ENCODE measurements at regions not wholly inside any gene's neighbourhood (a gene's known extent, or its start where the extent isn't known, plus 50 kb on each side); places are given as distances from the start of the nearest gene placed in this dataset.

DNA sequence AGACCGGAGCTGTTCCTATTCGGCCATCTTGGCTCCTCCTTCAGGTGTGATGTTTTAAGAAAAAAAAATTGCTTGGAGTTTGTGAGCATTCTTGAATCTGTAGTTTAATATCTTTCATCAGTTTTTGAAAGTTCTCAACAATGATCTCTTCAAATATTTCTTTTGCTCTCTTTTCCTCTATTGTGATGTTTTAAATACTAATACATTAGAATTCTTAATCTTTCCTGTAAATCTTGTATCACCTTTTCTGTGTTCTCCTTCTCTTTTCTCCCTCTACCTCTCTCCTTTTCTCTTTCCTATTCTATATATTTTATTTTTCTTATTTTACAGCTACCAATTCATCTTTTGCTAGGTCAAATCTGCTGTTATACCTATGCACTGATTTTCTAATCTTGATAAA is 212.3 kb downstream of the RPS12 start:
- Histone ChIP-seq H3K9ac (ENCODE audit: insufficient read length, low read depth) (no peak overlapping the region), H3K4me1 (ENCODE audit: insufficient read depth, insufficient read length) (no peaks in the 10 kb centered on the region), H3K36me3 (ENCODE audit: insufficient read depth, insufficient read length, low read length) (no peaks in the 10 kb centered on the region), H3K27me3 (ENCODE audit: insufficient read depth, insufficient read length) (no peaks in the 10 kb centered on the region), H3K9me3 (ENCODE audit: insufficient read depth, low read length) (0 out of 2 replicates have a peak, but pooled peaks cover 7% of the 10 kb centered on the region), H3K4me3 (ENCODE audit: insufficient read length, low read depth) (no peak overlapping the region)
- DNase-seq (ENCODE audit: low read depth, low spot score): no peak
- TF ChIP-seq YY1 (IDR thresholded peaks at IDR 0.05; ENCODE audit: insufficient read depth, insufficient read length): no peak
- TF ChIP-seq SUZ12 (IDR thresholded peaks at IDR 0.05; ENCODE audit: extremely low read depth, insufficient read depth, insufficient read length): no peak
- no peak for TF ChIP-seq ZNF274 (IDR thresholded peaks at IDR 0.05; ENCODE audit: low read depth, low read length)

DNA sequence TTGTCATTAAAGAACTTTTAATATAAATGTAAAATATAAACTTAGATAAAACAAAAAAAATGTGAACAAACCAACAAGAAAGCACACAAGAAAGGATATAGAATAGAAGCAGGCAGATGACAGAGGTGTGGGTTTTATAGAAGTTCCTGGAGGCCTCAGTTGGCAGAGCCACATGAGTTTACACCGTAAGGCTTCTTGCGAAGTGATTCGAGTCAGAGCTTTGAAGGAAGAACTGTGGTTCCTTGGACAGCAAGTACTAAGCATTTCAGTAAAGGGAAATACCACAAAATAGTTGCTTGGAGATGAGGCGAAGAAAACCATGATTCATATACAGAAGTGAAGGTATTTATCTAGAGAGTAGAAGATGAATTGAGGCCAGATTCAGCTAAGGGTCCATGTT is 207.9 kb upstream of the EYA4 start:
- Histone ChIP-seq H3K4me3 (ENCODE audit: insufficient read length, low read depth) (no peak overlapping the region), H3K9ac (ENCODE audit: insufficient read length, low read depth) (no peak overlapping the region), H3K4me1 (ENCODE audit: insufficient read depth, insufficient read length) (no peaks in the 10 kb centered on the region), H3K36me3 (ENCODE audit: insufficient read depth, insufficient read length, low read length) (no peaks in the 10 kb centered on the region), H3K27me3 (ENCODE audit: insufficient read depth, insufficient read length) (no peaks in the 10 kb centered on the region), H3K9me3 (ENCODE audit: insufficient read depth, low read length) (no peaks in the 10 kb centered on the region)
- TF ChIP-seq SUZ12 (IDR thresholded peaks at IDR 0.05; ENCODE audit: extremely low read depth, insufficient read depth, insufficient read length) (no peak), ZNF274 (IDR thresholded peaks at IDR 0.05; ENCODE audit: low read depth, low read length) (no peak)
- no peak for DNase-seq (ENCODE audit: low read depth, low spot score)

DNA sequence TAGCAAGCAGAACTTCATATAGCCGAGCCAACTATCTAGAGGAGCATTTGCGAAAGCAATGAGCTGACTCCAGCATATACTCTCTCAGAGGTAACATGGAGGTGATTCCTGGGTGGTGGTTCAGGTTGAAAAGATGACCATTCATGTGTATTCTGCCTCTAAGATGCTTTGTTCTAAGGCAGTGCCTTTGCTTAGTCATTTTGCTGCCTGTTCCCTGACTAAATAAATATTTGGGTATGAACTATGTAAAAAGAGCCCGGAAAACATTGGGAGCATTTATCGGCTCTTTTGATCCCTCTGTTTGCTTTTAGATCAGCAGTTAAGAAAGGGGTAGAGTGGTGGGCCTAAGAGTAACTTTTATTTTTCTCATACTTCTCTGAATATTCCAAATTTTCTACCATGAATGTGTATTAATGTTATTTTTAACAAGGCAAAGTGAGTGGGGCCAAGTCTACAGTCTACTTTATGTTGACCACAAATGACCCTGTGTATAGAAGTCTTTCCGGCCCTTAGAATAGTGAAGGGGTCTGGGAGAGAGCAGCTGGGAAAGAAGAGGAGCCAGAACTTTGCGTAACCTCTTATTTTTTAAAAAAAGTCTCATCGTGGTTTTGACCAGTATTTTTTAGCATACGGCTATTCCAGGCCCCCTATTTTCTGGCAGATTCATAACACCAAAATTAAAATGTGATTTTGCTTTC is 206.5 kb upstream of the EYA4 start:
- no peak for TF ChIP-seq SUZ12 (IDR thresholded peaks at IDR 0.05; ENCODE audit: extremely low read depth, insufficient read depth, insufficient read length)
- TF ChIP-seq YY1 (IDR thresholded peaks at IDR 0.05; ENCODE audit: insufficient read depth, insufficient read length): no peak
- no peak for TF ChIP-seq ZNF274 (IDR thresholded peaks at IDR 0.05; ENCODE audit: low read depth, low read length)
- Histone ChIP-seq H3K9me3 (ENCODE audit: insufficient read depth, low read length) (no peaks in the 10 kb centered on the region), H3K36me3 (ENCODE audit: insufficient read depth, insufficient read length, low read length) (no peaks in the 10 kb centered on the region), H3K9ac (ENCODE audit: insufficient read length, low read depth) (no peak overlapping the region), H3K4me1 (ENCODE audit: insufficient read depth, insufficient read length) (no peaks in the 10 kb centered on the region), H3K4me3 (ENCODE audit: insufficient read length, low read depth) (no peak overlapping the region), H3K27me3 (ENCODE audit: insufficient read depth, insufficient read length) (no peaks in the 10 kb centered on the region)
- no peak for DNase-seq (ENCODE audit: low read depth, low spot score)

DNA sequence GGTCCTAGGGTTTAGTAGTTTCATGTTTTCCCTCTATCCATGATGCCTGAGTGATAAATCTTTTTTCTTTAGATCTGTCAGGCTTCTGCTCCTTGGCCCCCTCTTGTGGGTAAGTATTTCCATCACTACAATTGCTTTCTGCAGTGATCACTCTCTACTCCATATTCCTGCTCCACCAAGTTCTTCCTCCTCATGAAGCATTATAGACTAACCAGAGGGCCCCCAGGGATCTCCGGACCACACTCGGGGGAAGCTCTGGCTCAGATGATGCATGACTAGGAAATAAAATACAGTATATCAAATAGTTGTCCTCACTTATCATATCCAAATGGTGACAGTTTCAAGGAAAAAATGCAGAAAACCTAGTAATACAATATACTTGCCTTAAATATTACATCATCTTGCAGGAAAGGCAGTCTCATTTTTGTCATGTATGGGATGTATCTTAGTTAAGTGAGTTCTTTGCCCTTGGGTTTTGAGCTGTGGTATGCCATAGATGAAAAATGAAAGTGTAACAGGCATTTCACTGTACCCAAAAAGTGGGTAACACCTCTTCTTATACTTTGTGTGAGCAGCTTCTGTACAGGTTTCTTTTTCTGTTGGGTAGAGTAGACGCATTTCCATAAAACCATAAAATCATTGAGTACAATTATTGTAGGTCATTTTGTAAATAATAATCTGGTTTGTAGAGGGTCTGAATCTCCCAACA is 200.9 kb upstream of the EYA4 start:
- Histone ChIP-seq H3K9ac (ENCODE audit: insufficient read length, low read depth) (no peak overlapping the region), H3K9me3 (ENCODE audit: insufficient read depth, low read length) (no peaks in the 10 kb centered on the region), H3K4me1 (ENCODE audit: insufficient read depth, insufficient read length) (no peaks in the 10 kb centered on the region), H3K27me3 (ENCODE audit: insufficient read depth, insufficient read length) (no peaks in the 10 kb centered on the region), H3K36me3 (ENCODE audit: insufficient read depth, insufficient read length, low read length) (no peaks in the 10 kb centered on the region), H3K4me3 (ENCODE audit: insufficient read length, low read depth) (no peak overlapping the region)
- DNase-seq (ENCODE audit: low read depth, low spot score): peak; percentile 8
- TF ChIP-seq SUZ12 (IDR thresholded peaks at IDR 0.05; ENCODE audit: extremely low read depth, insufficient read depth, insufficient read length) (no peak), YY1 (IDR thresholded peaks at IDR 0.05; ENCODE audit: insufficient read depth, insufficient read length) (no peak), ZNF274 (IDR thresholded peaks at IDR 0.05; ENCODE audit: low read depth, low read length) (no peak)

DNA sequence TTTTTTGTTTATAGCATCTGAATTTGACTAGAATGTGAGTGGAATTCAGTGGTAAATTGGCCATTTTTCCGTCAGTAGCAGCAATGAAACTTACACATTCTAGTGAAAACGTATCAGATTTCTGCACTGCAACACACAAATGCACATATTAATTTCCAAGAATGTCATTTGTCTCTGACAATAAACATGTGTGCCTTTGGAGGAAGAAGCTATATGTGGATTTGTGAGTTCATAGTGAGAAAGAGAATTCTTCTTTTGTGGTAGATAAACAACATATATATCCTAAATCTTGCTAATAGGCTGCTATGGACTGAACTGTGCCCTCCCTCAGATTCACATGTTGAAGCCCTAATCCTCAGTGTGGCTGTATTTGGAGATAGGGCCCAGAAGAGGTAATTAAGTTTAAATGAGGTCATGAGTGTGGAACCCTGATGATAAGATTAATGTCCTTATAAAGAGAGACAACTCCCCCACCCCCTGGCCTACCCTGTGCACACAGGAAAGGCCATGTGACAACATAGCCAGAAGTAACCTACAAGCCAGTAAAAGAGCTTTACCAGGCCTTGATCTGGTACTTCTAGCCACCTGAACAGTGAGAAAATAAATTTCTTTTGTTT is 200.2 kb upstream of the EYA4 start:
- DNase-seq (ENCODE audit: low read depth, low spot score): no peak
- H3K4me1 ChIP-seq (ENCODE audit: insufficient read depth, insufficient read length): no peaks in the 10 kb centered on the region
- H3K4me3 ChIP-seq (ENCODE audit: insufficient read length, low read depth): no peak overlapping the region
- no peak for TF ChIP-seq YY1 (IDR thresholded peaks at IDR 0.05; ENCODE audit: insufficient read depth, insufficient read length)
- no peak for TF ChIP-seq ZNF274 (IDR thresholded peaks at IDR 0.05; ENCODE audit: low read depth, low read length)
- TF ChIP-seq SUZ12 (IDR thresholded peaks at IDR 0.05; ENCODE audit: extremely low read depth, insufficient read depth, insufficient read length): no peak
- no peaks in the 10 kb centered on the region for H3K36me3 ChIP-seq (ENCODE audit: insufficient read depth, insufficient read length, low read length)
- no peaks in the 10 kb centered on the region for H3K27me3 ChIP-seq (ENCODE audit: insufficient read depth, insufficient read length)
- H3K9ac ChIP-seq (ENCODE audit: insufficient read length, low read depth): no peak overlapping the region
- H3K9me3 ChIP-seq (ENCODE audit: insufficient read depth, low read length): no peaks in the 10 kb centered on the region

DNA sequence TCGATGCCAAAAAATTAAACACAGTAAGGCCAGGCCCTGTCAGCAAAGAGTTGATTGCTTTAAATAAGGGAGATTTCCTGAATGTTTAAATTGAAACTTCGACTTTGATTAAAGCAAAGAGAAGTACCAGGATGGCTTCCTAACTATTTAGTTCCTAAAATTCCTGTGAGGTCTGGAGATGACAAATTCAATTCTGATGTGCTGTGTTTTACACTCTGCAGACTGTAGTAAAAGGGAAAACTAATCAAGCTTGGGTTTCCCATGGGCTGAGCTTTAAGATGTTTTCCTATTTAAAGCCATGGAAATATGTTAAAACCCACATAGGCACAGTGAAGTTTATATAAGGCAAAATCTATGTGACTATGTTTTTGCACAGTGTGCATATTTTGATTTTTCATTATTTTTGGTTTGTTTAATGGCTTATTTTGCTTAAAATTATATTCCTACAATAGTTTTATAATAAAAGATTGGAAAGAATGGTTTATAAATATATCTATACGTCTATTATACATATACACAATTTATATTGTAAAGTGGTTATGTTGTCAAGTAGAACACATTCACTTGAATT is 198.5 kb upstream of the EYA4 start:
- H3K27me3 ChIP-seq (ENCODE audit: insufficient read depth, insufficient read length): no peaks in the 10 kb centered on the region
- DNase-seq (ENCODE audit: low read depth, low spot score): no peak
- no peaks in the 10 kb centered on the region for H3K4me1 ChIP-seq (ENCODE audit: insufficient read depth, insufficient read length)
- H3K36me3 ChIP-seq (ENCODE audit: insufficient read depth, insufficient read length, low read length): no peaks in the 10 kb centered on the region
- no peaks in the 10 kb centered on the region for H3K9me3 ChIP-seq (ENCODE audit: insufficient read depth, low read length)
- TF ChIP-seq SUZ12 (IDR thresholded peaks at IDR 0.05; ENCODE audit: extremely low read depth, insufficient read depth, insufficient read length) (no peak), ZNF274 (IDR thresholded peaks at IDR 0.05; ENCODE audit: low read depth, low read length) (no peak), YY1 (IDR thresholded peaks at IDR 0.05; ENCODE audit: insufficient read depth, insufficient read length) (no peak)
- no peak overlapping the region for H3K4me3 ChIP-seq (ENCODE audit: insufficient read length, low read depth)
- no peak overlapping the region for H3K9ac ChIP-seq (ENCODE audit: insufficient read length, low read depth)

DNA sequence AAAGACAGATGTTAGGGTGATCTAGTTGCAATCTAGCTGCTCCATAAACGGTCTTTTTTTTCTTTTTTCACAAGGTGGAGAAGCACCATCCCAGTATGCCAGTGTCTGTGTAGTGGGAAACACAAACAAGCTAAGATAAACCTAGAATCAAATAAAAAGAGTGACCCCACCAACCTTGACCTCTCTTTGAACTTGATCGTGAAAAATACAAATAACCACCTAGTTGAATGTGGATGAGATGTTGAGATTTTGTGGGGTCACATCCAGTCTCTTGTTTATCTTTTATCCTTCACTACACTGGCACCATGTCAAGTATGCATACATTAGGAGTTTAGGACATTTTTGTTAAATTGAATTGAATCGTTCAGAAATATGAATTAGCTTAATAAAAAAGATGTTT is 194.6 kb upstream of the EYA4 start:
- Histone ChIP-seq H3K36me3 (ENCODE audit: insufficient read depth, insufficient read length, low read length) (no peaks in the 10 kb centered on the region), H3K4me1 (ENCODE audit: insufficient read depth, insufficient read length) (no peaks in the 10 kb centered on the region), H3K9ac (ENCODE audit: insufficient read length, low read depth) (no peak overlapping the region), H3K27me3 (ENCODE audit: insufficient read depth, insufficient read length) (no peaks in the 10 kb centered on the region), H3K9me3 (ENCODE audit: insufficient read depth, low read length) (no peaks in the 10 kb centered on the region), H3K4me3 (ENCODE audit: insufficient read length, low read depth) (no peak overlapping the region)
- TF ChIP-seq ZNF274 (IDR thresholded peaks at IDR 0.05; ENCODE audit: low read depth, low read length) (no peak), YY1 (IDR thresholded peaks at IDR 0.05; ENCODE audit: insufficient read depth, insufficient read length) (no peak), SUZ12 (IDR thresholded peaks at IDR 0.05; ENCODE audit: extremely low read depth, insufficient read depth, insufficient read length) (no peak)
- DNase-seq (ENCODE audit: low read depth, low spot score): no peak

Data from NT2/D1 (cell line).